NCI-H748 treated with DMSO at 0.1 percent for 48 hours (cell line): ENCODE measurements at regions not wholly inside any gene's neighbourhood (a gene's known extent, or its start where the extent isn't known, plus 50 kb on each side); places are given as distances from the start of the nearest gene placed in this dataset.

Experiments used
- DNase-seq: peaks from one replicate; lab custom pipeline; 2025; lab: John Stamatoyannopoulos, UW

- no peak for DNase-seq
These were observed 160.6 kb upstream of the SHH start for GRCh38 chr7:155972651-155973390.

DNA sequence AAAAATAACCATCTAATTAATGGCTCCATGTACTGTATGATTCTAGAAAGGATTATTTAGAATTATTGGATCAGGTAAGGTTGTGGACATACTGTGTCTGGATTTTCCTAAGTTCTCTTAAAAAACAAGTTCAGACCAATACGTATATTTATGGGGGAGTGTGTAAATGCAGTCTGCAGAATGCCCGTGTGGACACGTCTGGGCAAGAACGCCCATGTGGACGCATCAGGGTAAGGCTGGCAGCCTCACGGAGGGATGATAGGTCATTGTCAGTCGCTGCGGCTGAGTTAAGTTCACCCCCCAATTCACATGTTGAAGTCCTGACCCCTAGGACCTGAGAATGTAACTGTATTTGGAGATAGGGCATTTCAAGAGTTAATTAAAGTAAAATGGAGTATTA, 160.0 kb upstream of the SHH start:
- no peak for DNase-seq

DNA sequence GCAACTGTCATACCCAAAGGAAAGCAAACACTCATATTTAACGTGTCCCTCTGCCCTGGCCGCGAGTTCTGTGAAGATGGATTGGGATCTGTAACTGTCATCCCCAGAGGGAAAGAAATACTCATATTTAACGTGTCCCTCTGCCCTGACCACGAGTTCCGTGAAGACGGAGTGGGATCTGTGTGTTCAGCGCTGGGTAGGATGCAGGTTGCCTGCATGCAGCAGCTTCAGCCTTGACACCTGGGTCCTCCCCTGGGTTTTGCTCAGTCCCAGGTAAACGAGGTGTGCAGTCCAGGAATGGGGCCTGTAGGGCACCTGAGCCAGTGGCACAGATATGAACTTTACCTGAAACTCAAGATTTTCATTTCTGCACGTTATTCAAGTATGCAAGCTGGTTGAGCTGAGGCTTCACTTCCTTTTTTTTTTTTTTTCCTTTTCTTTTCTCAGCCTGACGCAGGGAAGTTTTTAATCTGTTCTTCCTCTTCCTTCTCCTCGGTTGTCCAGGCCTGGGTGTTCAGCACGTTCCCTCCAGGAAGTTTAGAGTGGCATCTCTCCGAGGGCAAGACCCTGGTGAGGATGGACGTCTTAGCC, 159.0 kb upstream of the SHH start:
- no peak for DNase-seq

DNA sequence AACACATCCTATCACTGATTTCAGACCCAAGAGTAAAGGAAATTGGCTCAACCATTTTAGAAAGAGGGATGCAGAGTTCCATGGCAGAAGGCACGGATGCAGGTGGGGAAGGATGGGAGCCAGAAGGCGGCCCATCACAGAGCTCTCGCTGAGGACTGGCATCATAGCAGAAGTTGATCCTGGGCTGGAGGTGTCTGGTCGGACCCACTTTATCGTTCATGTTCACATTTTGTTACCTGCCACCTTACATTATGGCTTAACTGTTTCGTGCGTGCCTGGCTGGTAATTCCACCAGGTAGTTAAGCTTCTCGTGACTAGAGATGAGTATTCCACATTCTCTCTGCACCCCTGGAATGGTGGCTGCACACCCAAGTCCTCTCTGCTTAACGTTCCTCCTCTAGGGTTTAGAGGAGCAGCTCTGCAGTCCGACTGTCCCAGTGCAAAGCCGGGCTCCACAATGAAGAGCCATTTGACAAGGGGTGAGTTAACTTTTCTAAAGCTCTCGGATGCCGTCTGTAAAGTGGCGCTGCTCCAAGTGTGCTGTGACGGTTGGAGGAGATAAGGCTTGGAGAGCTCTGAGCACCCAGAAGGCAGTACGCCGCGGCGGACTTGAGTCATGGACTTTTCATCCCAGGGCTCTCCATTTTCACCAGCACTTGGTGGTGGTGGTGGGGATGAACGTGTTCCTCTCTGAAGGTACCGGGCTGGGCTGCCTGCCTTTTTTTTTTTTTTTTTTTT, 157.1 kb upstream of the SHH start:
- DNase-seq = no peak

GRCh38 chr7:155965010-155965409, 152.7 kb upstream of the SHH start:
- DNase-seq = no peak

- no peak for DNase-seq
These were observed 152.3 kb upstream of the SHH start for GRCh38 chr7:155964543-155964942.

GRCh38 chr7:155963771-155964195, 151.5 kb upstream of the SHH start:
- no peak for DNase-seq

DNA sequence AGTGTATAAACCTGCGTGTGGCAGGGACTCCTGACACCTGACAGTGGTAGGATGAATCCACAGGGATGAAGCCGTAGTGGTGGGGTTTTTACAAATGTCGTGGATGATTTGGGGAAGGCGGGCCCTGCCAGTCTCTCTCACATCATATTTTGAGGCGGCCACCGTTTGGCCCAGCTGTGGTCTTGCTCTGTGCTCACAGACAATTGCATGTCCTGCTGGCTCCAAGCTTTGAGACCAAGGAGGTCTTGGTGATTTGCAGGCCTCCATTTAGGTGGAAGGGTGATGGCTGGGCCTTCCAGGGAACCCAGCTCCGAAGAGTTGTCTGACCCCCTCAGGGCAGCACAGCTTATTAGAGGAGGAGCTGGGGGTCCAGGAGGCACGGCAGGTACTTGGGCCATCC, 151.1 kb upstream of the SHH start:
- DNase-seq = no peak

- DNase-seq = no peak
These were observed 150.7 kb upstream of the SHH start for GRCh38 chr7:155962968-155963300.

GRCh38 chr7:155962191-155962967, 150.1 kb upstream of the SHH start:
- no peak for DNase-seq

- DNase-seq = peak; percentile 12
These were observed 149.3 kb upstream of the SHH start for GRCh38 chr7:155961241-155962190.

GRCh38 chr7:155959894-155960293, 147.6 kb upstream of the SHH start:
- DNase-seq = peak; percentile 73

DNA sequence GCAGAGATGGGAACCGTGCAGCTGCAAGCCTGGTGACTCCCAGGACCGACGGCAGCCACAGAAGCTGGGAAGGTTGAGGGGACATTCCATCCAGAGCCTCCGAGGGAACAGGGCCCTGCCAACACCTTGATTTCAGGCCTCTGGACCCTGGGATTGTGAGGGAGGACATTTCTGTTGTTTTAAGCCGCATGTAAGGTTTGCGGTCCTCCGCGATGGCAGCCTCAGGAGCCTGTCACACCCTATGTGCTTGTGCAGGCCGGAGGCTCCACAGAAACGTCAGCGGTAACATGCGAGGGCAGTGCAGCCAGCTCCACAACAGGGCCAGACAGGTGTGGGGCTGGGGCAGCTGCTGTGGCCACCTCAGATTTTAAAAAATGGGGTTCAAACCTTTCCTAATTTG, 144.7 kb upstream of the SHH start:
- no peak for DNase-seq

DNA sequence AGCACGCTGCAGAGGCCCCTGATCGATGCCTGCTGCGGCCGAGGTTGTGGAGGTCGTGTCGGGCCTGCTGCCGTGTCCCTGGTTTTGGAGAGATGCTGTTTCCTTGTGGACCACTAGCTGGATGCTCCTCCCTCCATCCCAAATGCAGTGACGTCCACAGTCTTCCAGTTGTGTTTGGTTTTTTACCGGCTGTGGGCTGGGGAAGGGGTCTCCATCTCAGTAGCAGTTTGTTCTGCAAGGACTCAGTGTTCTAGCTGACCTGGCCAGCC, 143.0 kb upstream of the SHH start:
- no peak for DNase-seq

DNA sequence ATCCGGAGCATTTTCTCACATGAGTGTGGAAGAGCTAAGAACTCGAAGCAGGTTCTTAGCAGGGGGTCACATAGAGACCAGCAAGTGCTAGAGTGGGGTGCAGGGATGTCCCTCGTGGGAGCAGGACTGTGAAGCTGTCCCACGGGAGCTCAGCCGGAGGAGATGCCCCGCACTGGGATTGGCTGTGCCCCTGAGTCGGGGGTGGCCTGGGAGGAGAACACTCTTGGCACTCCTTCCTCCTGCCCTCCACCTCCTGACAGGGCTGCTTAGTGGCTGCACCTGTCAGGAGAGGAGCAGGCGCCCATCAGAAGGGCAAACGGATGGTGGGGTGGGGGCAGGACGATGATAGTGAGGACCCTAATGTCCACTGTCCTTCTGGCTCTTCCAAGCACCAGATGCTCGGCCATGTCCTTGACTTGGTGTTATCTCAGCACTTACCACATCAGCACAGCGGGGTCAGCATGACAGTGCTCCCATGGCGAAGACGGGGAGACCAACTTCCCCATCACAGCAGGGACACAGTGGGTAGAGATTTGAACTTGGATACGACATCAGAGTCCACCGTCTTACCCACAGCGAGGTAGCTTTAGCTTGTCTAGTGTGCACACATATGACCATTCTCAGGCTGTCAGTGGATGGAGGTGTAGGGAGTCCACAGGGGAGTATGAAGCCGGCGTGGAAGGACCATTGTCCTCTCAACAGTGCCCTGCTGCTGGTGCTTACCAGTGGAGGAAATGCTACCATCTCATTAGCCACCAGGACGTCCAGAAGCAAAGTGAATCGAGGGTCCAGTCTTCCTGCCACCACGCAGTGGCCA, 142.5 kb upstream of the SHH start:
- DNase-seq = no peak

GRCh38 chr7:155953781-155954549, 141.7 kb upstream of the SHH start:
- DNase-seq = peak; percentile 39

- no peak for DNase-seq
These were observed 141.2 kb upstream of the SHH start for GRCh38 chr7:155953501-155953778.

DNA sequence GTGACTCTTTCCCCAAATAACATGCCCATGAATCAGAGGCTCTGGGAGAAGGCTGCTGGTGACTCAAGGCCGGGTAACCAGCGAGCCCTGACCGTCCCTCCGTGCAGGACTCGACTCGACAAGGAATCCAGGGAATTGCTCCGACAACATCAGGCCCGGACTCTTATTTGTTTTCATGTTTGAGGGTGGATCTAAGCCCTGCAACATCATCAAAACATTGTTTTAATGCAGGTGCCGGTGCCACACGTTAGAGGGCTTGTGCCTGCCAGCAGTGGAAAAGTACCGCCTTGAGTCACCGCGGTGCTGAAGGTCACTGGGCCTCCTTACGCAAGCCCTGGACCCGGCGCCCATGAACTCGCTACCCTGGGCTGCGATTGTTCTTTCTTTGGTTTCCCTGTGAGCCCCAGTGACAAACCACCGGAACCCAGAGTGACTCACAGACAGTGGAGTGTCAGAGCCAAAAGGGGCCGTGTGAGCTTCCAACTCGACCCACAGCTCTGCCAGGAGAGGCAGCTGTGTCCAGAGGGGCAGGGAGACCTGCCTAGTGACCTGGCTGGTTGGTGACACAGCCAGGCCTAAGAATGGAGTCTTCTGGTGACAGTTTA, 139.4 kb upstream of the SHH start:
- DNase-seq = no peak

- no peak for DNase-seq
These were observed 138.8 kb upstream of the SHH start for GRCh38 chr7:155950898-155951553.
